Astrocyte (in vitro differentiated cells and primary cell): ENCODE measurements at regions not wholly inside any gene's neighbourhood (a gene's known extent, or its start where the extent isn't known, plus 50 kb on each side); places are given as distances from the start of the nearest gene placed in this dataset.

Source experiments
- DNase-seq: peaks from one replicate; pipeline ENCODE4 v3.0.0-alpha.2; 2010; ENCODE audit warnings: low read depth
- FAIRE-seq: peaks from 2 replicates; lab custom pipeline; 2011; peaks lifted over from hg19 to GRCh38; lab: Jason Lieb, UNC
- H2AFZ ChIP-seq: 2 replicates; pipeline ENCODE4 v1.6.0; 2012; ENCODE audit warnings: low read depth, low read length, inconsistent platforms
- H3K27ac ChIP-seq: 2 replicates; pipeline ENCODE4 v1.5.1; 2011; ENCODE audit warnings: low read depth, low read length, inconsistent platforms
- H3K27me3 ChIP-seq: 2 replicates; pipeline ENCODE4 v1.6.0; 2011; ENCODE audit warnings: low read length, inconsistent platforms; ENCODE audit not compliant: insufficient read depth
- H3K36me3 ChIP-seq: 2 replicates; pipeline ENCODE4 v1.5.1; 2011; ENCODE audit warnings: low read length, inconsistent platforms; ENCODE audit not compliant: insufficient read depth
- H3K4me1 ChIP-seq: 2 replicates; pipeline ENCODE4 v1.5.1; 2011; ENCODE audit warnings: low read length, inconsistent platforms; ENCODE audit not compliant: insufficient read depth
- H3K4me2 ChIP-seq: 2 replicates; pipeline ENCODE4 v1.6.0; 2012; ENCODE audit warnings: low read length, inconsistent platforms
- H3K4me3 ChIP-seq: 2 replicates; pipeline ENCODE4 v1.5.1; 2011; ENCODE audit warnings: low read depth, mild to moderate bottlenecking, low read length, inconsistent platforms; ENCODE audit not compliant: insufficient read depth
- H3K79me2 ChIP-seq: 2 replicates; pipeline ENCODE4 v1.6.0; 2012; ENCODE audit warnings: mild to moderate bottlenecking, low read length, inconsistent platforms; ENCODE audit not compliant: insufficient read depth
- H3K9ac ChIP-seq: 2 replicates; pipeline ENCODE4 v1.6.0; 2012; ENCODE audit warnings: mild to moderate bottlenecking, low read length, inconsistent platforms
- H3K9me3 ChIP-seq: 2 replicates; pipeline ENCODE4 v1.5.1; 2012; ENCODE audit warnings: low read depth, mild to moderate bottlenecking, low read length, inconsistent platforms; ENCODE audit not compliant: insufficient read depth
- H4K20me1 ChIP-seq: 2 replicates; pipeline ENCODE4 v1.6.0; 2012; ENCODE audit warnings: low read length, inconsistent platforms; ENCODE audit not compliant: insufficient read depth
- H3K27ac Mint-ChIP-seq: one replicate; pipeline ENCODE4 v1.8.0; 2021; ENCODE audit warnings: mild to moderate bottlenecking, mixed read lengths; ENCODE audit not compliant: unreplicated experiment
- H3K27me3 Mint-ChIP-seq: one replicate; pipeline ENCODE4 v1.8.0; 2021; ENCODE audit warnings: low read depth, mixed read lengths; ENCODE audit not compliant: unreplicated experiment
- H3K36me3 Mint-ChIP-seq: one replicate; pipeline ENCODE4 v1.8.0; 2021; ENCODE audit warnings: low read depth, mixed read lengths; ENCODE audit not compliant: unreplicated experiment
- H3K4me1 Mint-ChIP-seq: one replicate; pipeline ENCODE4 v1.8.0; 2021; ENCODE audit warnings: low read depth, mixed read lengths; ENCODE audit not compliant: unreplicated experiment
- H3K4me3 Mint-ChIP-seq: one replicate; pipeline ENCODE4 v1.8.0; 2021; ENCODE audit warnings: mild to moderate bottlenecking, moderate library complexity, mixed read lengths; ENCODE audit not compliant: unreplicated experiment
- H3K9me3 Mint-ChIP-seq: one replicate; pipeline ENCODE4 v1.8.0; 2021; ENCODE audit warnings: mild to moderate bottlenecking, mixed read lengths; ENCODE audit not compliant: unreplicated experiment
- EZH2 ChIP-seq: IDR thresholded peaks from 2 replicates; pipeline ENCODE4 v1.6.1; 2012; ENCODE audit warnings: mild to moderate bottlenecking, low read length, inconsistent platforms; ENCODE audit not compliant: insufficient read depth
- TF ChIP-seq, protein P1 (sequence below): IDR thresholded peaks from 2 replicates; pipeline ENCODE4 v1.5.1; 2011; ENCODE audit warnings: low read depth, mild to moderate bottlenecking, inconsistent platforms, low read length, moderate library complexity; ENCODE audit not compliant: insufficient read depth

DNA sequence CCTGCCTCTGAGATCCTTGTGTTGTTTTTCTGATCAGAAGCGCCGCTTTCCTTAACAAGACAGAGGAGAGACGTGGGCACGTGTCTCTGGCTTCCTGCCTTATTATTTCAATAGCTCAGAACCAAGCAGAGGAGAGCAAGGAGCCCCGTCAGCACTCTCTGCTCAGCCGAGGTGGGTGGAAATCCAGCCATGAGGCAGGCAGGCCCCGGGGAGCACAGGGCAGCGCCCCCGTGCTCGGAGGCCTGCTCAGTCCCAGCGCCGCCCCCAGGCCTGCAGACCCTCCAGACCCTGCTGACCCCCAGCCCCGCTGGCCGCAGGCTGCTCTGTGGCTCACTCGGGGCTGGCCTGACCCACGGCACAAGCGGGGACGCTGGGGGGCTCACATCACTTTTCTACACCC lies 162.8 kb downstream of the BRD1 start:
- Histone ChIP-seq H3K9me3 (no peaks in the 10 kb centered on the region), H3K79me2 (no peaks in the 10 kb centered on the region), H3K4me3 (no peak overlapping the region), H2AFZ (peak overlapping the region; percentile 10), H3K9ac (no peak overlapping the region), H3K27ac (no peak overlapping the region), H4K20me1 (no peaks in the 10 kb centered on the region), H3K36me3 (no peaks in the 10 kb centered on the region), H3K4me1 (no peaks in the 10 kb centered on the region), H3K4me2 (no peak overlapping the region), H3K27me3 (peaks cover 3% of the 10 kb centered on the region)
- DNase-seq (no peak), FAIRE-seq (no peak)
- Mint-ChIP-seq H3K9me3 (peaks cover 8% of the 10 kb centered on the region), H3K27me3 (peaks cover 47% of the 10 kb centered on the region), H3K4me1 (no peaks in the 10 kb centered on the region), H3K27ac (no peak overlapping the region), H3K36me3 (no peaks in the 10 kb centered on the region), H3K4me3 (no peak overlapping the region)
- TF ChIP-seq, protein P1, sequence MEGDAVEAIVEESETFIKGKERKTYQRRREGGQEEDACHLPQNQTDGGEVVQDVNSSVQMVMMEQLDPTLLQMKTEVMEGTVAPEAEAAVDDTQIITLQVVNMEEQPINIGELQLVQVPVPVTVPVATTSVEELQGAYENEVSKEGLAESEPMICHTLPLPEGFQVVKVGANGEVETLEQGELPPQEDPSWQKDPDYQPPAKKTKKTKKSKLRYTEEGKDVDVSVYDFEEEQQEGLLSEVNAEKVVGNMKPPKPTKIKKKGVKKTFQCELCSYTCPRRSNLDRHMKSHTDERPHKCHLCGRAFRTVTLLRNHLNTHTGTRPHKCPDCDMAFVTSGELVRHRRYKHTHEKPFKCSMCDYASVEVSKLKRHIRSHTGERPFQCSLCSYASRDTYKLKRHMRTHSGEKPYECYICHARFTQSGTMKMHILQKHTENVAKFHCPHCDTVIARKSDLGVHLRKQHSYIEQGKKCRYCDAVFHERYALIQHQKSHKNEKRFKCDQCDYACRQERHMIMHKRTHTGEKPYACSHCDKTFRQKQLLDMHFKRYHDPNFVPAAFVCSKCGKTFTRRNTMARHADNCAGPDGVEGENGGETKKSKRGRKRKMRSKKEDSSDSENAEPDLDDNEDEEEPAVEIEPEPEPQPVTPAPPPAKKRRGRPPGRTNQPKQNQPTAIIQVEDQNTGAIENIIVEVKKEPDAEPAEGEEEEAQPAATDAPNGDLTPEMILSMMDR: no peak
- TF ChIP-seq EZH2: no peak

DNA sequence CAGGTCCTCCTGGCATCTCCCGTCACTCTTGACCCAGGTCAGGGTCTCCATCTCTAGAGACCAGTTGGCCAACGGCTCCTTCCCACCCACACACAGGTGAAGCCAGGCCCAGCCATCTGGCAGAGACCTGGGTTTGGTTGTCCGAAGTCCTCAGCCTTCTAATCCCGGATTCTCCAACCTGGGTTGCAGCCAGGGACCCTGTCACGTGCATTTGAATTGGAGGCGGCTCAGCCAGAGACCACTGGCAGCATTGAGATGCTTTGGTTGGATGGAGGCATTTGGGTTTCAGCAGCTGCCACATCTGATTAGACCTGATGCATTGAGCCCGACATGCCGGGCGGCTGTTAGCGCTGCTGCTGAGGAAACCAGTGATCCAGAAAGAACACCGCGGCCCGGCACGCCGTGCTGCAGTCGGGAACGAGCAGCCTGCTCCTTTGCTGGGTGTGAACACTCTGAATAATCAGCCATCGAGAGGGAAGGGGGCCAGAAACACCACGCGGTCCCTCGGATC lies 163.2 kb downstream of the BRD1 start:
- H3K36me3 ChIP-seq: no peaks in the 10 kb centered on the region
- FAIRE-seq (no peak), DNase-seq (no peak)
- no peaks in the 10 kb centered on the region for H3K27me3 ChIP-seq
- H2AFZ ChIP-seq: peak overlapping the region; percentile 10
- H3K9me3 ChIP-seq: no peaks in the 10 kb centered on the region
- no peak overlapping the region for H3K27ac ChIP-seq
- Mint-ChIP-seq H3K4me1 (no peaks in the 10 kb centered on the region), H3K27ac (no peak overlapping the region), H3K36me3 (no peaks in the 10 kb centered on the region), H3K9me3 (peaks cover 6% of the 10 kb centered on the region), H3K4me3 (no peak overlapping the region), H3K27me3 (peaks cover 42% of the 10 kb centered on the region)
- TF ChIP-seq, protein P1: no peak
- no peak for TF ChIP-seq EZH2
- no peak overlapping the region for H3K4me2 ChIP-seq
- H3K9ac ChIP-seq: no peak overlapping the region
- no peak overlapping the region for H3K4me3 ChIP-seq
- no peaks in the 10 kb centered on the region for H4K20me1 ChIP-seq
- H3K79me2 ChIP-seq: no peaks in the 10 kb centered on the region
- H3K4me1 ChIP-seq: no peaks in the 10 kb centered on the region

DNA sequence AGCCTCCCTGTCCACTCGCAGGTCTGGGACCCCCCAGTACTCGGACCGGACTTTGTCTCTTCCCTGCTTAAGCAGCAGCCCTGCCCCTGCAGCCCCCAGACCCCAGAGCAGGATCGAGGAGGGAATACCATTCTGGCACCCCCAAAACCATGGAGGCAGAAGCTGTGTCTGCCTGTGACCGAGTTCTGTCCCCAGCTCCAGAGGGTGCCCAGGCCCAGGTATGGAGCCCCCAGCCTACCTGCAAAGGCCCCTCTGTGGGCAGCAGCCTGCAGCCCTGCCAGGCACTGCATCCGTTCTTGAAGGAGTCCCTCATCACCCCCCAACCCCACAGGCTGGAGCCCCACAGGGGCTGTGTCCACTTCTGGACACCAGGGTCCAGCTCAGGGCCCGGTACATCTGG lies 163.8 kb downstream of the BRD1 start:
- no peak overlapping the region for H3K27ac ChIP-seq
- no peaks in the 10 kb centered on the region for H3K9me3 ChIP-seq
- no peak overlapping the region for H3K4me2 ChIP-seq
- H3K4me3 Mint-ChIP-seq: no peak overlapping the region
- no peaks in the 10 kb centered on the region for H3K9me3 Mint-ChIP-seq
- H3K79me2 ChIP-seq: no peaks in the 10 kb centered on the region
- no peaks in the 10 kb centered on the region for H4K20me1 ChIP-seq
- DNase-seq (no peak), FAIRE-seq (no peak)
- H3K27me3 ChIP-seq: no peaks in the 10 kb centered on the region
- TF ChIP-seq EZH2: no peak
- TF ChIP-seq, protein P1: no peak
- no peak overlapping the region for H3K4me3 ChIP-seq
- peaks cover 36% of the 10 kb centered on the region for H3K27me3 Mint-ChIP-seq
- H3K9ac ChIP-seq: no peak overlapping the region
- H3K4me1 ChIP-seq: no peaks in the 10 kb centered on the region
- H2AFZ ChIP-seq: no peak overlapping the region
- H3K36me3 Mint-ChIP-seq: no peaks in the 10 kb centered on the region
- no peaks in the 10 kb centered on the region for H3K36me3 ChIP-seq
- H3K4me1 Mint-ChIP-seq: no peaks in the 10 kb centered on the region
- H3K27ac Mint-ChIP-seq: no peak overlapping the region
